HK-2 (cell line): ENCODE measurements at regions not wholly inside any gene's neighbourhood (a gene's known extent, or its start where the extent isn't known, plus 50 kb on each side); places are given as distances from the start of the nearest gene placed in this dataset.

ENCODE experiments used
- DNase-seq: peaks from one replicate; pipeline ENCODE4 v3.0.0-alpha.2; 2018; ENCODE audit not compliant: unreplicated experiment

DNA sequence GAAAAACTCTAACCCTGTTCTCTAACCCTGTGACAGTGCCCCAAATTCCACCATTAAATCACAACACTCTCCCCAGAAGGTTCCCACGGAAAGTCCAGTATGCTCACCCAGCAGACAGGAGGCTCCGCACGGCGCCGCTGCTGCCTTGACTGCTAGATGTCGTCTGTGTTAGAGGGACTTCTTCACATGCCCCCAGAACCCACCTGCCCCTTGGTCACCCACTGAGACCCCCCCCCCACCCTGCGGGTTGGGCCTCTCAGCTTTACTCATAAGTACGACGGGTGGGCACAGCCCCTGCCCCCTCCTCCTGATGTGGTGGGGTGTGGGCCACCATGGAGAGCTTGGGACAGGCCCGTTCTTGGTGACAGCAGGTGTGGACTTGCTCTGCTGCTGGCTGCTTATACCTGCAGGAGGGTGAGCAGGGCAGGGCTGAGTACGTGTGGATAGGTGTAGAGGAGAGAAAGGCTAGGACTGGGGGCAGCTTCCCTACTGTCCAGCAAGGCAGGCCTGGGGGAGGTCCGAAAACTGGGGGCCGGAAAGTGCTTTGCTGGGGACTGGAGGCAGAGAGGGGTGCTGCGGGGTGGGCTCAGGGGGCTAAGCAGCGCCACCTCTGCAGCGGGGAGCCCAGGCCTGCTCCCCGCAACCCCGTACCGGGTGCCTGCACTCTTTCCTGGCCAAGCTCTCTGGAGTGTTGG, 57.5 kb upstream of the OLFM1 start:
- DNase-seq, result no peak

DNA sequence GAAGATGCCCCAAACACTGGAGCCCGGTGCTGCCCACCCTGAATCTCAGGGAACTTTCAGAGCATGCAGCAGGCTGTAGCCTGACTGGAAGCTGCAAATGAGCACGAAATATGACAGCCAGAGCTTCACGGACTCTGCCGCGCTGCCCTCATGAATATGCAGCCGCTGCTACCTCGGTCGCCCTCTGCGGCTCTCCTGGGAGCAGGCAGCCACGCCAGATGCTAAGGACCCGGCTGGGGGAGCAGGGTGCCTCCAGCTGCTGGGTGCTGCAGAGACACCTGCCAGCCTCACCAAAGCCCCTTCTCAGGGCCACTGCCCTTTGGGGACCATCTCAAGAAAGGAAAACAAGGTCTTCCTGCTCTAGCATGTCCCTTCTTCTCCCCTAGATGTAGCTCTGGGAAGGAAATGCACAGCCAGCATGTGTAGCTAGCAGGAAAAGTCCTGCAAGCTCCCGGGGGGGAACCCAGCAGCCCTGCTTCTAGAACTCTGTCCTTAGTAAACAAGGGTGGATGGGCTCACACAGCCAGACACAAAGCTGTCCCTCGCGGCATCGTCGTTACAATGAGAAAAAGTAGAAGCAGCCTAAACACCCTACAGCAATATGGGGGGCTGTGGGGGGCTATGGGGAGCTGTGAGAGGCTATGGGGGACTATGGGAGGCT, 56.8 kb upstream of the OLFM1 start:
- no peak for DNase-seq

DNA sequence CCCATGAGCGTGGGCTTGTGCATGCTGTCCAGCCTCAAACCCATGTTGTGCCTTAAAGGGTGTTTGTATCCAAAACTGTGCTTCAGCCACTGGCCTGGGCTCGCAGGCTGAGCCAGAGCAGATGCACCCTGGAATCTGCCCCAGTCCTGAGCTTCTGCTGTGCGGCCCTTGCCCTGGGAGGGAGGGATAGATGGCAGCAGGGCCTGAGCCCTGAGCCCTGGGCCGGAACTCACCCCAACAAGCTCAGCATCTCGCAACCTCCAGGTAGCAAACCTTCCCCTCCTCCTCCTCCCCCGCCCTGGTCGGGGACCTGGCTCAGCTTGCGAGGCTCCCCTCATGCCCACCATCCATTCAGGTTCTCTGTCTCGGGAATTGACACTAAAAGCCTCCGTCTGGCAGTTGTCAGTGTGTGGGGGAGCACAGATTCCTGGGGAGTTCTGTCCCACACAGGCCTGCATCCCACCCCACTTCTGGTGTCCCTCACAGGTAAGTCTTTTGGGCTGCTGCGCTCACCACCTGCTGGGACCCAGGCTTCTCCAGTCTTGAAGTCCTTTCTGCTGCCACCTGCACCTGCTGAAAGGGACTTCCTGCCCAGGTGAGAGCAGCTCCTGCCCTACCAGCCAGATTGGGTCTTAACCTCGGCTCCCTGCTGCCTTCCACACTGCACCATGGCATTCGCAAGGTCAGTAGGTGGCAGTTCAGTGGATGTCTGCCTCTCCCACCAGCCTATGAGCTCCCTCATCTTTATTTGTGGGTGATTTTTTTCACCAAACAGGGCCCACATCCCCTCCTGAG, 55.2 kb upstream of the OLFM1 start:
- DNase-seq, result no peak

DNA sequence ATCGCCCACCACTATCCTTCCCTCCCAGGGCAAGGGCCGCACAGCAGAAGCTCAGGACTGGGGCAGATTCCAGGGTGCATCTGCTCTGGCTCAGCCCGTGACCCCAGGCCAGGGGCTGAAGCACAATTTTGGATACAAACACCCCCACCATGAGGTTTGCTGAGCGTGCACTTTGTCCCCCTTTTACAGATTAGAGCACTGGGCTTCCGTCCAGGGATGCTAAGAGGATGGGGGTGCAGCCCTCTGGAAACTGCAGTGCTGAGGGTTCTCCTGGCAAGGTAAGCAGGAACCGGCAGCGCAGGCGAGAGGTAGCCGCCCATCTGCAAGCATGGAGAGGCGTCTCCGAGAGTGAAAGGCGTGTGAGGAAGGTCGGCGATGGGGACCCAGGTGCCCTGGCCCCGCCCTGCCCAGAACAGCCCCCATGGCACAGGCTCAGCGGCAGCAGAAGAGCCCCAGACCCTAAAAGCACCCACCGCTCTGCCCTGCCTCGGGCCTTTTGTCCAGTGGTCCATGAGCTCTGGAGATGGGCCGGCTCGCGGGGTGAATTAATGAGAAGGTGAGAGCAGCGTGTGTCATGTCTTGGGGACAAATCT, 54.5 kb upstream of the OLFM1 start:
- no peak for DNase-seq

DNA sequence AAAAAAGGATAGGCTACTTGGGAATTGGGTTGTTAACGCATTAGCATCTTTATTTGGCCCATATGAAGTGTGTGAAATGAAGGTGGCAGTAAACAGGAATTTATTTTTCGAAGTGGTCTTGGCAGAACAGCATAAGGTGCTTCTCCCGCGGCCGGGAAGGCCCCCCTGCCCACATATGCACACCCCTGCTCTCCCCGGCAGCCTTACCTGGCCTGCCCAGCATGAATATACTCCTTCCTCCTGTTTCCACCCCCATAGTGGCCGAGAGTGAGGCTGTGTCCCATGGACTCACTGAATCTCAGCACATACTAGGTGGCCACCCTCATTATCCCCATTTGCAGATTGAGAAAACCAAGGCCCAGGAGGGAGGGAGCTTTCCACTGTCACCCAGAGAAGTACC, 54.0 kb upstream of the OLFM1 start:
- no peak for DNase-seq

DNA sequence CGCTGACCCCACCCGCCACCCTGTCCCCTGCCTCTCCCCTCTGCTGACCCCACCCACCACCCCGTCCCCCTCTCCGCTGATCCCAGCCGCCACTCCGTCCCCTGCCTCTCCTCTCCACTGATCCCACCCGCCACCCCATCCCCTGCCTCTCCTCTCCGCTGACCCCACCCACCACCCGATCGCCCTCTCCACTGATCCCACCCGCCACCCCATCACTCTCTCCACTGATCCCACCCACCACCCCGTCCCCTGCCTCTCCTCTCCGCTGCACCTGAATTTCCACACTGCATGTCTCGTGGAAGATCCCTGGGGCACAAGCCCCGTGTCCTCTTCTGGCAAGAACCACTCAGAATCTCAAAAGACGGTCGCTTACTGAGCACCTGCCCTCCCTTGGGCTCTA, 53.4 kb upstream of the OLFM1 start:
- DNase-seq, result no peak

DNA sequence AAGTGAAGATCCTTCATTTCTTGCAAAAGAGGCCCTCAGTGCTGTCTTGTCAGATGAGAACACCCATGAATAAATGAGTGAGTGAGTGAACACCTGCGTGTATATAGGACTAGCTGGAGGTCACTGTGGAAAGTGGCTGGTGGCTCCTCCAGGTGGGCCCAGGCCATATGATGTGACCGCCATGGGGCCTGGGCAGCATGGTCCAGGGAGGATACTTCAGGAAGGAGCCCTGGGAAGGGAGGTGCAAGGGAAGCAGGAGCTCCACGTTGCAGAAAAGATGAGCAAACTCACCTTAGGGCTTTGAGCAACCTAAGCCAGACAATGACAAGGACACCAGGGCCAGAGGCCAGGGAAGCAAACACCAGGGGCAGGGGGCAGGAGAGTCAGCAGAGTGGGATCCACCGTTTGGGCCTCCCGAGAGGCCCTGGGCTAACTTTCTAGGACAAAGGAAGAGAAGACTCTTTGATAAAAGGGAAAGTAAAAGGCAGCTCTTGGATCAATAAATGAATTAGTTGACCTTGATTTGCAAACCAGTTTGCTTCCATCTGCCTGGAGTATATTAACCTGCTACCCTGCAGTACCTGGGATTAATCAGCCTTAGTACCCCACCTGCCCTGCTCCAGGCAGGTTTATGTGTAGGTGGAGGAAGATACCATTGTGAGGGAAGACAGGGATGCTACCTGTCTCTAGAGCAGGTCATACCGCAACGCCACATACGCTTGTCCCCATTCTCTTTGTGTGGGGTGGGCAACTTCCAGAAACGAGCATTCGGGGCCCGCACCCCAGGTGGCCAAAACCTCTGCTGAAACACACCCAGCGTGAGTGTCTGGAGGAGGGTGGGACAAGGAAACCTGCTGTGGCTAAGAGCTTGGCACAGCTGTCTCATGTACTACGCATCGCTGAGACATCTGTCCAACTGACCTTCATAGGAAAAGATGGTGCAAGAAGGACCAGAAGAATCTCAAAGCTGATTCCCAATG, 51.4 kb upstream of the OLFM1 start:
- DNase-seq, result no peak

DNA sequence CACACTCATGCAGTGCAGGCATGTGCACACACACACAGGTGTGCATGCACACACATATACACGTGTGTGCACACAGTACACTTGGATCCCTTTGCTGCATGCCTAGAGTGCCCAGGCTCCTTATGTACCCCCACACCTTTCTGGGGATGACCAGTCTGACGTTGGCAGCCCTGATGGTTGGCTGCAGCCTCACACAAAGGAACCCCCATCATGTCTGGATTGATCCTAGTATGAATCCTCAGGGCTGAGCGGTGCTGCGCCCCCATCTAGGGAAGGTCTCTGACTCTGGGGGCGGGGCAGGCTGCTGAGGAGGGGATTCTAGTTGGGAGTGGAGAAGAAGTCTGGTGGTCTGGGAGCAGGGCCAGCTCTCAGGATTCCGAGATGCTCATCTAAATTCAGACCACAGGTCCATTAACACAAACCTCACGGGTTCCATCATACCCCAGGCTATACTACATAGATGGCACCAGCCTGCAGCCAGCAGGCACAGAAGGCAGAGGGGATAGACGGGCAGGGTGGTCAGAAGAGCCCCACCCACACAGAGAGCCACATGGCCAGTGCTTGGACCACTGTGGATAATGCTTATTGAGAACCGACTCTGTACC, 50.5 kb upstream of the OLFM1 start:
- no peak for DNase-seq

DNA sequence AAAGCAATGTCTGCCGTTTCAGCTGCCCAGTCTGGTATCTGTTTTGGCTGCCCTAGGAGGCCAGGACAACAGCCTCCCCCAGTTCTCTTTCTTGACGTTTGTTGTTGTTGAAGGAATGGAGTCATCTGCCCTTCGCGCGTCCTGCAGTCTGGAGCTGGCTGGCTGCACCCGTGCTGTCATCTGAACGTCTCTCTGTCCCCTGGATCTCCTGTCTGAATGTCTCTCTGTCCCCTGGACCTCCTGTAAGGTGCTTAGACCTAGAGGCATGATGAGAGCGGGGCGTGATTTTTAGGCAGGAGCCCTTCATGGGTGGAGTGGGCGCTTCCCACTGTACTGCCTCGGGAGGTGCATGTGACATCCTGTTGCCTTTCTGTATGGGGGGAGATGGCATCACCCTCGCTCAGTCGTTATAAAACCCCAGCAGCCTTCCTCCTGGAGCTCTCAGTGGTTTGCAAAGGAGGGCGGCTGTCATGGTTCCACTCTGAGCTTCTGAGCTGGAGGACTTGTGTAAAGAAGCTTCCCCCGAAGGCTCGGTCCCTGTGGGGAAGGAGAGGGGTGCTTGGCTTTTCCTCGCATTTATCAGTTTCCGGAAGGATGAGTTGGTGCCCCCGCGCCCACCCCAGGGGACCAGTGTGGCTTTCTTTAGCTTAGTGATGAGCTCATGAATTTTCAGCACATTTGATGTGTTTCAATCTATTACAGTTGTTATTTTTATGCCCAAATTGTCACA, 49.8 kb upstream of the OLFM1 start:
- DNase-seq, result no peak
